Fibroblast of skin of left biceps (primary cell): ENCODE measurements at regions not wholly inside any gene's neighbourhood (a gene's known extent, or its start where the extent isn't known, plus 50 kb on each side); places are given as distances from the start of the nearest gene placed in this dataset.
"Not testable (repeated sequence)": the region's sequence is repeated elsewhere in the genome, so short reads cannot be mapped to it uniquely, and the experiment has no call there.

Experiments used
- DNase-seq, 2 experiments: peaks; one replicate each; pipeline ENCODE4 v3.0.0-alpha.2; 2013; ENCODE audit warnings: low read depth in 2 of 2

DNA sequence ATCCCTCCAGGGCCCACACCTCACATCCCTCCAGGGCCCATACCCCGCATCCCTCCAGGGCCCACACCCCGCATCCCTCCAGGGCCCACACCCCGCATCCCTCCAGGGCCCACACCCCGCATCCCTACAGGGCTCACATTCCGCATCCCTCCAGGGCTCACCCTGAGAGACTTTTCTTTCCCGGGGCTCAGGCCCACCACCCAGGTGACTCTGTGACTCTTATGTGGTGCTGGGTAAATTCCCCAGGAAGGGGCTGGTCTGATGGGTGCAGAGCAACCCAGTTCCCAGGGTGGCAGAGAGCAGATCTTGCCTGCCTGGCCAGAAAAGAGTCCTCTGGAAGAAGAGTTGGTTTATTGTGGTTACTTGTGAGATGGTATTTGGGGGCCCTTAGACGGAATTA lies 290.7 kb downstream of the TCERG1L start:
- no peak for DNase-seq

DNA sequence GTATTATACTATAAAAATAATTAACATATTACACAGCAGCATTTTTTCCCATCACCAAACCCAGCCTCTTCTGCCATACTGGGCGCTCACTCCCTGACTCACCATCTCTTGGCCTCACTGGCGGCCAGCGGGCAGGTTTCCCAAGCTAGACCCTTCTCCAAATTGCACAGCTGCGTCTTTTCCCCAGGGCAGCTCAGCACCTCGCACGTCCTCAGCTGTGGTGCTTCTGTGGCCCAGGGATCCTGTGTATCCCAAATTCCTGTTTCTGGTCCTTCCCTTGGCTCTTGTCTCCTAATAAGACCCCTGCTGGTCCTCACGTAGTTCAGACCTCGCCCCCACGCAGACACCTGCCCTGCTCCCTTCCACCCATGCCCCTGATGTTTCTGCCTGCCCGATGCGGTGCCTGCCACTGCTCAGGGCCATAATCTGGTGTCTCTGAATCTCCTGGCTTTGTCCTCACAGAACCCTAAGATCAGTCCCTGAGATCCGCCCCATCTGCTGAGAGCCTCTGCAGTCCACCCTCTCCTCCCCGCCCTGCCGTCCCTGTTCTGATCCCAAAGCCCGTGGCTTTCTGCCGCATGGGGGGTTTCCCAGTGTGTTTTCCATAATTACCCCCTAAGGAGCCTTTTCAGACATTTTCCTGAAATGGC lies 290.1 kb downstream of the TCERG1L start:
- no peak for DNase-seq

DNA sequence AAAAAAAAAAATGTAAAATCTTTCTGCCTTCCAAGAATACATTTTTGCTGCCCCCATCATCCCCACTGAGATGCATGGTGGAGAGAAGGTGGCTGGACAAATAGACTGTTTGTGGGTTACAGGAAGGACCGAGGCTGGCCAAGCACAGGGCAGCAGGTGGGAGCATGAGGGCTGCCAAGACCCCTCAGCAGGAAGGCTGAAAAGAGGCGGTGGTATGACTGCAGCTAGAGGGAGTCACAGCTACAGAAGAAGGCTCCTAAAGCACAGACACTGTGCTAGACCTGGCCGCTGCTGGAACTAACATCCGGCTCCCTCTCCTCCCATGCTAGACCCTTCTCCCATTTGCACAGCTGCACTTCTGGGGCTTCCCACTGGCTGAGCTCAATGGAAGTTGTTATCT lies 289.6 kb downstream of the TCERG1L start:
- no peak for DNase-seq

GRCh38 chr10:131022369-131022768 lies 289.2 kb downstream of the TCERG1L start:
- no peak for DNase-seq

GRCh38 chr10:131022981-131023380 lies 288.5 kb downstream of the TCERG1L start:
- no peak for DNase-seq

DNA sequence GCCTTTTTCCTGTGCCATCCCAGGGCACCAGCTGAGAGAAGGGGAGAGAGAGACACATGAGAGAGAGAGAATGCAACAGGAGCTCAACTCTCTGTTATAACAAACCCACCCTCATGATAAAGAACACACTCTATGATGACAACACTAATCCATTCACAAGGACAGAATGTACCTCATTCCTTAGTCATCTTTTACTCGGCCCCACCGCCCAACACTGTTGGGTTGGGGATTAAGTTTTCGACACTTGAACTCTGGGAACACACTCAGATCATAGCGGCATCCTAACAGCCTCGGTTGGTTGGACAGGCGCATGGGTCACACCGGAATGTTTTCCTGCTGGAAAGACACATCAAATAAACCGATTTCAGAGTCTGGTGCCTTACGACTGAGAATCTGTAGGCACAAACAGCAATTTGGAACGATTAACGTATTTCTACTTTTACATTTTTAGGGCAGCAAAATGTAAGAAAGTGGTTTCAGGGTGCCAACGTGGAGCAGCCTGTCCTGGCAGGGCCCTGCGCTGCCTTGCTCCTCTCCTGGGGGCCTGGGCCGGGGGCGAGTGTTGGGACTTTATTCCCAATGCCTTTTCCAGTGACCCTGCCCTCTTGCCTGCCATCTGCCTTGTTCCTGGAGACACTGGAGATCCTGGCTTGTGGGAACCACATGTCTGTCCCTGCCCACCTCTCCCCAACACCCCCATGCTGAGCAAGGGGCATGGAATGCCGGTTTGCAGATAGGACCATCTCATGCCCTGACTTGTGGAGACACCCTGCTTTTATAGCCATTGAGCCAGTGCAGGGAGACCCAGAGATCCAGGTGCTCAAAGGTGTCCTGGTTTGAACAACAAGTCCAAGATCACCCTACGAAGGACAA lies 287.0 kb downstream of the TCERG1L start:
- no peak for DNase-seq

- no peak for DNase-seq
These were observed 286.2 kb downstream of the TCERG1L start for GRCh38 chr10:131025333-131025732.

- no peak for DNase-seq
These were observed 284.3 kb downstream of the TCERG1L start for GRCh38 chr10:131027256-131027655.

DNA sequence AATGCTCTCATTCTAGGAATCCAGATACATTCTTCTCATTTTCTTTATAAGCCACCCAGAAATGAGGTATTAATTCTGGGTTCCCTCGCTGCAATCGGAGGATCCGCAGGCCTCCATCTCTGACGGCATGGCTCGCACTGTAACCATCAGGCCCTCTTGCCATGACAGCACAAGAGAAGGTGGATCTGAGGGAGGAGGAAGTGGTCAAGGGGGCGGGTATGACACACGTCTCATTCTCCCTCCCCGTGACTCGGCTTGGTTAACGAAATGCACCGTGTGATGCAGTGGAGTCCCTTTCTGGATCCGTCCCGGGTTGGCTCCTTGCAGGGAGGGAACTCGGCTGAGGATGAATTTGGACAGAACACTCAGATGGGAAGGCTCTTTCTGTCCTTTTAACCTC lies 280.2 kb downstream of the TCERG1L start:
- DNase-seq, result no peak

- no peak for DNase-seq
These were observed 279.0 kb downstream of the TCERG1L start for GRCh38 chr10:131032329-131033165.

- no peak for DNase-seq
These were observed 278.1 kb downstream of the TCERG1L start for GRCh38 chr10:131033166-131034085.

GRCh38 chr10:131034451-131034850 lies 277.1 kb downstream of the TCERG1L start:
- DNase-seq, result no peak

GRCh38 chr10:131035779-131036178 lies 275.7 kb downstream of the TCERG1L start:
- DNase-seq, result no peak

DNA sequence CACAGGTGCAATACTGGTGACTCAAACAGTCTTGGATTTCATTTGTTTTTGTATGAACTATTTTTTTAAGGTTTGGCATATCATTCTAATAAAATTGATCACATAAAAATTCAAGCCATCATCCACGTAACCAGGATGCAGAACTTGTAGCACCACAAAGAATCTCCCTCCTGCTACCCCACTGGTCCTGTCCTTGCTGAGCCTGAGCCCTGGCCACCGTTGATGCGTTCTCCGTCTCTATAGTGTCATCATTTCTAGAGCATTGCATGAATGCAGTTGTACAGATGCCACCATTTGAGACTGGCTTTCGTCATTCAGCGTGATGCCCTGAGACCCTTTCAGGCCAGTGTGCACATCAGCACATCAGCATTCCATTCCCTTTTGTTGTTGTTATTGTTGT lies 273.5 kb downstream of the TCERG1L start:
- DNase-seq, result no peak

DNA sequence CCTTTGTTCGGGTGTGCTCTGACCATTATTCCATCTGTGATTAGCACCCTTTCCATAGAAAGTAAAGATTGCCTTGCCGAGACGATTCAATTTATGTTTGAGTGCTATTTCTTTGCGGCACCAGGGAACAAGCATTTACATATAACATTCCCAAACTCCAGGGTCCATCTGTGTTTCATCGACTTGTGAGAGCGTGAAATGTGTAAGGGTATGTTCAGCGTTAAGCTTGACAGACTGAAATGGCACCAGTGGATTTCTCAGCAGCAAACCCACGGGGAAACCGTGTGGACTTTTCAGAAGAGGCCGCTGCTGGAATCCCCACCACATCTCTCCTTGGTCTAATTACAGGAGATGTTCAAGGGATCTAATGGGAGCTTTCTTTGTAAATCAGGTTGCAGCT lies 270.5 kb downstream of the TCERG1L start:
- DNase-seq, result no peak

DNA sequence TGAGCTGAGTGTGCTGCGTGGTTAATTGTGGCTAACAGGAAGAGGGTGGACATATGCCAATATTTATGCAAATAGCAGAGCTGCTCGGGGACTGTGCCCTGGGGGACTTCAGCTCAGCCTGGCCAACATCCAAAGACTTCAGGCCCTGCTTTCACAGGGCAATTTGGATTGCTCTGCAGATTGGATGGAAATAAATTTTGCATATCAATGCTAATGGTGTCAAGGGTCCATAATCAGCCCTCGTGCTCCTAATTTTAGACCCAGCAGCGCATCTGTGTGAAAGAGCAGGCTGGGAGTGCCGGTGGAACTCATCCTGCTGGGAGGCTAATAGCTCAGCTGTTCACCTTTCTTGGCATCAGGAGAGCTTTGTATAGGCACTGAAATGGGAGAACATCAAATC lies 270.1 kb downstream of the TCERG1L start:
- no peak for DNase-seq

GRCh38 chr10:131042015-131042414 lies 269.5 kb downstream of the TCERG1L start:
- not testable (repeated sequence) for DNase-seq
